H9 (cell line): ENCODE measurements at regions not wholly inside any gene's neighbourhood (a gene's known extent, or its start where the extent isn't known, plus 50 kb on each side); places are given as distances from the start of the nearest gene placed in this dataset.

Experiments
- DNase-seq: peaks from one replicate; pipeline ENCODE4 v3.0.0-alpha.2; 2017
- H2AFZ ChIP-seq: one replicate; pipeline ENCODE4 v1.6.1; 2013; ENCODE audit warnings: mild to moderate bottlenecking, low read length, control low read depth, moderate library complexity
- H2AK5ac ChIP-seq: 2 replicates; pipeline ENCODE4 v1.6.1; 2013; ENCODE audit warnings: low read length, control low read depth, mixed read lengths; ENCODE audit not compliant: insufficient read length
- H2BK120ac ChIP-seq: one replicate; pipeline ENCODE4 v1.6.1; 2013; ENCODE audit warnings: low read depth, mild to moderate bottlenecking, low read length, control low read depth, inconsistent platforms; ENCODE audit not compliant: poor library complexity, severe bottlenecking
- H2BK12ac ChIP-seq: 2 replicates; pipeline ENCODE4 v1.6.1; 2013; ENCODE audit warnings: low read length, control low read depth, mixed read lengths, low read depth; ENCODE audit not compliant: insufficient read length
- H2BK15ac ChIP-seq: 2 replicates; pipeline ENCODE4 v1.6.1; 2013; ENCODE audit warnings: low read depth, low read length, control low read depth
- H2BK20ac ChIP-seq: one replicate; pipeline ENCODE4 v1.6.1; 2013; ENCODE audit warnings: low read depth, mild to moderate bottlenecking, low read length, control low read depth, inconsistent platforms; ENCODE audit not compliant: poor library complexity, severe bottlenecking
- H2BK5ac ChIP-seq: 2 replicates; pipeline ENCODE4 v1.6.1; 2013; ENCODE audit warnings: low read length, control low read depth, mixed read lengths; ENCODE audit not compliant: insufficient read length
- H3K14ac ChIP-seq: 2 replicates; pipeline ENCODE4 v1.6.1; 2013; ENCODE audit warnings: low read length, control low read depth; ENCODE audit not compliant: insufficient read depth
- H3K18ac ChIP-seq: 2 replicates; pipeline ENCODE4 v1.6.1; 2013; ENCODE audit warnings: low read depth, mild to moderate bottlenecking, mixed read lengths, low read length, control low read depth; ENCODE audit not compliant: insufficient read length
- H3K23ac ChIP-seq: 2 replicates; pipeline ENCODE4 v1.6.1; 2013; ENCODE audit warnings: low read length, control low read depth, mixed read lengths, low read depth; ENCODE audit not compliant: insufficient read length
- H3K23me2 ChIP-seq: 2 replicates; pipeline ENCODE4 v1.6.1; 2013; ENCODE audit warnings: low read depth, mild to moderate bottlenecking, mixed read lengths, low read length, control low read depth; ENCODE audit not compliant: insufficient read length, poor library complexity, severe bottlenecking
- H3K27ac ChIP-seq: 2 replicates; pipeline ENCODE4 v1.5.1; 2013; ENCODE audit warnings: low read length, control low read depth, mixed read lengths, low read depth; ENCODE audit not compliant: insufficient read length
- H3K27me3 ChIP-seq: 2 replicates; pipeline ENCODE4 v1.6.1; 2013; ENCODE audit warnings: low read length, control low read depth, inconsistent platforms; ENCODE audit not compliant: insufficient read depth
- H3K4ac ChIP-seq: 2 replicates; pipeline ENCODE4 v1.6.1; 2013; ENCODE audit warnings: low read depth, mild to moderate bottlenecking, control low read depth, inconsistent platforms, low read length, moderate library complexity
- H3K4me1 ChIP-seq: 2 replicates; pipeline ENCODE4 v1.6.1; 2013; ENCODE audit warnings: low read length, control low read depth, inconsistent platforms; ENCODE audit not compliant: insufficient read depth
- H3K4me2 ChIP-seq: 2 replicates; pipeline ENCODE4 v1.6.1; 2013; ENCODE audit warnings: low read length, control low read depth, mixed read lengths; ENCODE audit not compliant: insufficient read length, insufficient read depth
- H3K56ac ChIP-seq: 2 replicates; pipeline ENCODE4 v1.6.1; 2013; ENCODE audit warnings: low read depth, mild to moderate bottlenecking, mixed read lengths, low read length, control low read depth; ENCODE audit not compliant: insufficient read length
- H3K79me1 ChIP-seq: 2 replicates; pipeline ENCODE4 v1.6.1; 2013; ENCODE audit warnings: low read depth, mild to moderate bottlenecking, moderate library complexity, low read length, control low read depth, inconsistent platforms; ENCODE audit not compliant: insufficient read depth, poor library complexity, severe bottlenecking
- H3K79me2 ChIP-seq: 2 replicates; pipeline ENCODE4 v1.6.1; 2013; ENCODE audit warnings: low read length, control low read depth, inconsistent platforms; ENCODE audit not compliant: insufficient read depth
- H3K9ac ChIP-seq: 2 replicates; pipeline ENCODE4 v1.6.1; 2013; ENCODE audit warnings: low read length, control low read depth, mixed read lengths; ENCODE audit not compliant: insufficient read length; ENCODE audit errors: extremely low read depth
- H3K9me3 ChIP-seq: one replicate; pipeline ENCODE4 v1.6.1; 2013; ENCODE audit warnings: low read depth, low read length, inconsistent platforms; ENCODE audit not compliant: control insufficient read depth
- H3T11ph ChIP-seq: one replicate; pipeline ENCODE4 v1.6.1; 2013; ENCODE audit warnings: mild to moderate bottlenecking, low read length, control low read depth, inconsistent platforms
- H4K20me1 ChIP-seq: one replicate; pipeline ENCODE4 v1.6.1; 2013; ENCODE audit not compliant: control insufficient read depth, insufficient read length, insufficient read depth
- H4K5ac ChIP-seq: 2 replicates; pipeline ENCODE4 v1.6.1; 2013; ENCODE audit warnings: low read depth, mild to moderate bottlenecking, mixed read lengths, low read length, control low read depth; ENCODE audit not compliant: insufficient read length
- H4K8ac ChIP-seq: replicated peaks from 2 replicates; pipeline ENCODE4 v1.6.1; 2013; ENCODE audit warnings: low read length, control low read depth, mixed read lengths, low read depth; ENCODE audit not compliant: insufficient read length
- H4K91ac ChIP-seq: 2 replicates; pipeline ENCODE4 v1.6.1; 2013; ENCODE audit warnings: low read depth, mild to moderate bottlenecking, moderate library complexity, mixed read lengths, low read length, control low read depth; ENCODE audit not compliant: insufficient read length
- H3K27ac Mint-ChIP-seq, 3 experiments: 2 replicates in 2 of 3; 3 replicates in 1 of 3; pipeline ENCODE4 v1.8.0; 2020 to 2021; ENCODE audit warnings: mixed read lengths in 3 of 3, mild to moderate bottlenecking in 1 of 3, moderate library complexity in 1 of 3
- H3K27me3 Mint-ChIP-seq: 2 replicates; pipeline ENCODE4 v1.8.0; 2021; ENCODE audit warnings: low read depth, mild to moderate bottlenecking, moderate library complexity, mixed read lengths
- H3K36me3 Mint-ChIP-seq, 3 experiments: 2 replicates in 2 of 3; 3 replicates in 1 of 3; pipeline ENCODE4 v1.8.0; 2020 to 2021; ENCODE audit warnings: low read depth in 3 of 3, mixed read lengths in 3 of 3; ENCODE audit not compliant: insufficient read depth in 1 of 3
- H3K4me1 Mint-ChIP-seq, 2 experiments: 2 replicates each; pipeline ENCODE4 v1.8.0; 2020; ENCODE audit warnings: mixed read lengths in 2 of 2
- H3K4me3 Mint-ChIP-seq, 2 experiments: 2 replicates in 1 of 2; 3 replicates in 1 of 2; pipeline ENCODE4 v1.8.0; 2020 to 2021; ENCODE audit warnings: mild to moderate bottlenecking in 2 of 2, mixed read lengths in 2 of 2, moderate library complexity in 1 of 2
- H3K9me3 Mint-ChIP-seq, 2 experiments: 2 replicates in 1 of 2; 3 replicates in 1 of 2; pipeline ENCODE4 v1.8.0; 2020; ENCODE audit warnings: mild to moderate bottlenecking in 2 of 2, mixed read lengths in 2 of 2, moderate library complexity in 1 of 2
- CTCF ChIP-seq: fragments of 200-600 bp; sonication (generic); conservative IDR thresholded peaks from 3 replicates; pipeline ENCODE4 v1.8.0; 2021; ENCODE audit warnings: antibody characterized with exemption, mild to moderate bottlenecking
- WGBS: extraction: QIAGEN DNeasy Blood & Tissue Kit; methylation state at CpG from one replicate; pipeline ENCODE4 v1.1.7; 2013; ENCODE audit warnings: missing lambda C conversion rate, low lambda C conversion rate, mixed read lengths; ENCODE audit not compliant: insufficient read length; ENCODE audit errors: extremely low coverage; 5-methylcytosine and 5-hydroxymethylcytosine counted together

GRCh38 chr20:40472905-40473304, 216.1 kb downstream of the MAFB start:
- H3K56ac ChIP-seq = no peak overlapping the region
- Mint-ChIP-seq H3K4me3 (no peak overlapping the region), H3K27ac (no peak overlapping the region), H3K27me3 (no peaks in the 10 kb centered on the region), H3K36me3 (no peaks in the 10 kb centered on the region), H3K9me3 (no peaks in the 10 kb centered on the region; a peak in 1 of 5 replicates), H3K4me1 (0 out of 4 replicates have a peak, but pooled peaks cover 0 to 4% of the 10 kb centered on the region in 2 experiments)
- H2BK120ac ChIP-seq = no peak overlapping the region
- no peaks in the 10 kb centered on the region for H3K79me2 ChIP-seq
- H3T11ph ChIP-seq = no peak overlapping the region
- H3K4me2 ChIP-seq = no peak overlapping the region
- H3K18ac ChIP-seq = no peak overlapping the region
- no peak overlapping the region for H3K9ac ChIP-seq
- no peak for TF ChIP-seq CTCF
- H4K8ac ChIP-seq = no peak overlapping the region
- no peak overlapping the region for H2BK12ac ChIP-seq
- no peak overlapping the region for H2AFZ ChIP-seq
- H4K5ac ChIP-seq = no peak overlapping the region
- no peak overlapping the region for H3K4ac ChIP-seq
- no peak overlapping the region for H2BK20ac ChIP-seq
- DNase-seq = no peak
- H2BK5ac ChIP-seq = no peak overlapping the region
- H3K79me1 ChIP-seq = no peaks in the 10 kb centered on the region
- no peak overlapping the region for H4K91ac ChIP-seq
- no peak overlapping the region for H3K23ac ChIP-seq
- H2BK15ac ChIP-seq = no peak overlapping the region
- H3K4me1 ChIP-seq = no peaks in the 10 kb centered on the region
- no peak overlapping the region for H3K14ac ChIP-seq
- no peaks in the 10 kb centered on the region for H3K23me2 ChIP-seq
- no peaks in the 10 kb centered on the region for H3K9me3 ChIP-seq
- WGBS = no CpG with 5 or more reads among the region's 1 CpG
- H3K27ac ChIP-seq = no peak overlapping the region
- no peak overlapping the region for H2AK5ac ChIP-seq
- no peaks in the 10 kb centered on the region for H3K27me3 ChIP-seq
- H4K20me1 ChIP-seq = no peaks in the 10 kb centered on the region
